Erythroblast (primary cell): ENCODE measurements at regions not wholly inside any gene's neighbourhood (a gene's known extent, or its start where the extent isn't known, plus 50 kb on each side); places are given as distances from the start of the nearest gene placed in this dataset.

Source experiments
- GATA1 ChIP-seq: IDR thresholded peaks from 2 replicates; pipeline ENCODE4 v1.6.1; 2011; ENCODE audit warnings: low read depth, mild to moderate bottlenecking, control low read depth, low read length, moderate library complexity
- POLR2A ChIP-seq: IDR thresholded peaks from 2 replicates; pipeline ENCODE4 v1.6.1; 2011; ENCODE audit warnings: mild to moderate bottlenecking, low read length

DNA sequence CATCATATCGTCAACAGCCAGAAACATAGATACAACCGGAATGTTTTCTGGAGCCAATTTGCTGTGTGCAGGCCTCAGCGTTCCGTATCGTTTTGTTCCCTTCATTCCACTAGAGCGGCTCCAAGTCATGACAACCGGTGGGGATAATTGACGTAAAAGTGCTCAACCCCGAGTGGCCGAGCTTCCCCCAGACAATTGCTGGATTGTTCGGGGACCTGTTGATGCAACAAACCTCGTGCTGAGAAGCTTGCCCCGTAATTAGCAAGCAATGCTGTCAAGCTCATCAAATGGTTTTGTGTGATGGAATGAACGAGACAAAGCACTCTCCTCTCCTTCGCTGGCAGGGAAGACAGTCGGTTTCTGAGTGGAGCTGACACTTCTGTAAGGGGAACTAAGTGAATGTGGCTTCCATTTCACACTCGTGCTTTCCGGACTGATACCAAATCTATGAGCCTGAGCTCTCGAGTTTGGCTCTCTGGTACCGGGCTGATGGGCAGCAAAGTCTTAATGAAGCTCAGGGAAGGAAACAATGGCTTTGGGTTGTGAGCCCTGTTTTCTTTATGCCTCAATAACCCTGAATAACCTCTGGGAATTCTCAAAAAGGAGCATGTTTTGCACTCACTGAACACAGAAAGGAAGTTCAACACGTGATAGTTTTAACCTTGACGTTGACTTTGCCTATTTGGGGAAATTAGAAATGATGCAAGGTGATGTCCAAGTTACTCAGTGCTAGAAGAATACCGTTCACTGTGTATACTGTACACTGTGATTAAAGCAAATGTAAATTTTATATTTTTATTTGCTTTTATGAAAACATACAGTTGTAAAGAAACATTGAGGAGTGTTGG is 220.5 kb downstream of the BAMBI start:
- no peak for TF ChIP-seq POLR2A
- TF ChIP-seq GATA1: no peak
